Fibroblast of pulmonary artery (primary cell): ENCODE measurements at regions not wholly inside any gene's neighbourhood (a gene's known extent, or its start where the extent isn't known, plus 50 kb on each side); places are given as distances from the start of the nearest gene placed in this dataset.

Source experiments
- DNase-seq: peaks from one replicate; pipeline ENCODE4 v3.0.0-alpha.2; 2010; ENCODE audit warnings: low read depth
- H3K4me3 ChIP-seq: replicated peaks from 2 replicates; pipeline ENCODE4 v1.5.1; 2011; ENCODE audit warnings: low read depth, mild to moderate bottlenecking, control low read depth, low read length, moderate library complexity
- TF ChIP-seq, protein P1 (sequence below): IDR thresholded peaks from 2 replicates; pipeline ENCODE4 v1.5.1; 2011; ENCODE audit warnings: mild to moderate bottlenecking, control low read depth, low read length, inconsistent platforms; ENCODE audit errors: missing control alignments

DNA sequence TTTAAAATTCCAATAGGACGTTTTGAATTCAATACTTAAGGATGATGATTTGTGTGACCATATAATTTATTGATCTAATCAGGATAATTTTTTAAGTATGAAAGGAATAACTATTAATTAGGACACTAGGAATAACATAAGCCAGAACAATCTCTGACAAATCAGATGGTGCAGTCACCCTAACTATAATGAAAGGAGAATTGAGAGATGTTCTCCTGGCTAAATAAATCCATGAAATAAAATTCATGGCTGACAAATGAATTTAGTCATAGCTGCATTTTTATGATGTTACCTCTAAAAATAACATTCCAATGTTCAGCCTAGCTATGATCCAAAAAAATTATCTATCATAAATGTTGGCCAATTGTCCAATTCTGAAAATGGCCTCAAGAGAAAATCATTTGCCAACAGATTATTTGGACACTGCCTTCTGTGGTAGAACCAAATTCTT lies 190.6 kb upstream of the NEIL3 start:
- peak; percentile 69 for DNase-seq
- no peak overlapping the region for H3K4me3 ChIP-seq
- TF ChIP-seq, protein P1, sequence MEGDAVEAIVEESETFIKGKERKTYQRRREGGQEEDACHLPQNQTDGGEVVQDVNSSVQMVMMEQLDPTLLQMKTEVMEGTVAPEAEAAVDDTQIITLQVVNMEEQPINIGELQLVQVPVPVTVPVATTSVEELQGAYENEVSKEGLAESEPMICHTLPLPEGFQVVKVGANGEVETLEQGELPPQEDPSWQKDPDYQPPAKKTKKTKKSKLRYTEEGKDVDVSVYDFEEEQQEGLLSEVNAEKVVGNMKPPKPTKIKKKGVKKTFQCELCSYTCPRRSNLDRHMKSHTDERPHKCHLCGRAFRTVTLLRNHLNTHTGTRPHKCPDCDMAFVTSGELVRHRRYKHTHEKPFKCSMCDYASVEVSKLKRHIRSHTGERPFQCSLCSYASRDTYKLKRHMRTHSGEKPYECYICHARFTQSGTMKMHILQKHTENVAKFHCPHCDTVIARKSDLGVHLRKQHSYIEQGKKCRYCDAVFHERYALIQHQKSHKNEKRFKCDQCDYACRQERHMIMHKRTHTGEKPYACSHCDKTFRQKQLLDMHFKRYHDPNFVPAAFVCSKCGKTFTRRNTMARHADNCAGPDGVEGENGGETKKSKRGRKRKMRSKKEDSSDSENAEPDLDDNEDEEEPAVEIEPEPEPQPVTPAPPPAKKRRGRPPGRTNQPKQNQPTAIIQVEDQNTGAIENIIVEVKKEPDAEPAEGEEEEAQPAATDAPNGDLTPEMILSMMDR, result no peak

DNA sequence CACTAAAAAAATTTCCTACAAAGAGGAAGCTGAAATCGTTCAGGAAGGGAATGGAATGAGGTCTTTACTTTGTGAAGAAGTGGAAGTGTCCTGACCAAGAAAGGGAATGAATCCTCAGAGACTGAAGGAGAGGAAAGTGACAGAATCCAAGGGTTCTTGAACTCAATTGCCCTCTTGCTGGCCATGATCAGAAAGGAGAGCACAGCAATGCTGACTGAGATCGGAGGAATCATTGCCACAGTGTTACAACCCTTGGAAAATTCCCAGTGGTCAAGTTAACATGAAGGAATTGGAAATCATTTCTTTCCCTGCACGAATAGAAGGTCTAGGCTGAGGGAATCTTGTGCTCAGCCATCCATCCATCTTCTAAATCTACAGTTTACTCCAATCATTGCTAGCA lies 190.0 kb upstream of the NEIL3 start:
- DNase-seq, result no peak
- TF ChIP-seq, protein P1, result no peak
- no peak overlapping the region for H3K4me3 ChIP-seq

DNA sequence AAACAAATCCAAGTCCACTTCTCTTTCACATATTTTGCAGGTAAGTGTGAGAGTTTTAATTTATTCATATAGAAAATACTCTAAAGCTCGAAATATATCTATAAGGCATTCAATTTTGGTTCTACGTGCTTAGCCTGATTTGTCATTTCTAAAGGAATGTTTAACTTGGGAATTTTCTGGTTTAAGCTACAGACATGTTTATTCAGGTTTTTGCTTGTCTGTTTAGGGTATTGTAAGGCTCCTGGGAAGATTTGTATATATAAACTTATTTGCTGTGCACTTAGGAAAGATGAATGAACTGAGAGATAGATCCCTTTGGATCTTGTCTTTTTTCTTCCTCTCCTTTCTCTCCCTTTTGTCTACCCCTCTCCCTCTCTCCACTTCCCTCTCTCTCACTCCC lies 185.9 kb upstream of the NEIL3 start:
- DNase-seq, result no peak
- TF ChIP-seq, protein P1, result no peak
- H3K4me3 ChIP-seq, result no peak overlapping the region

DNA sequence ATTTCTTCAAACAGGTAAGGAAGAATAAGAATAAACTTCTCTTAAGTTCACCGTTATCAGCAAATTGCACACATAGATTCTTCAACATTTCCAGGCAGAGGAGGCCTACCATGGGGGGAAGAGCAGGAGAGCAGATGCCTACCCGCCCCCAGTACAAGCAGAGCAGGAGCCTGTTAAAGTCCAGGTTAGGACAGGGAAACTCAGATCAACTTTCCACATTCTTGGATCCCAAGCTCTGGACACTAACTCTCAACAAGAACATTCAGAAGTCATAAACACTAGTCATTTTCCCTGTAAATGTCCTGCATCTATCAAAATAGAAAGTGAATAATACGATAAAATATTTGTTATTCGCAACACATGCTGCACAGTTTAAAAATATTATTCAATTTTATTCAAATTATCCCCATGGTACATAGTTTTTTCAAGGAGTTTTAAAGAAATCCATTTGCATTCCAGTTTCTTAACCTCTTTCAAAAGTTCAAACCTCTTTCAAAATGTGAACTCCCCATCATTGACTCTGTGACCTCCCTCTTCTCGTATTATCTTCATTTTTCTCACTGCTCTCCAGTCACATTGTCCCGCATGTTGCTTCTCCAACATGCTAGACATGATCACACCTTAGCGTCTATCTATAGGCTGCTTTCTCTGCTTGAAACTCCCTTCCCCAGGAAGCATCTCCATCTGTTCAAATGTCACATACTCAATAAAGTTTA lies 185.2 kb upstream of the NEIL3 start:
- H3K4me3 ChIP-seq, result no peak overlapping the region
- TF ChIP-seq, protein P1, result no peak
- DNase-seq, result no peak

DNA sequence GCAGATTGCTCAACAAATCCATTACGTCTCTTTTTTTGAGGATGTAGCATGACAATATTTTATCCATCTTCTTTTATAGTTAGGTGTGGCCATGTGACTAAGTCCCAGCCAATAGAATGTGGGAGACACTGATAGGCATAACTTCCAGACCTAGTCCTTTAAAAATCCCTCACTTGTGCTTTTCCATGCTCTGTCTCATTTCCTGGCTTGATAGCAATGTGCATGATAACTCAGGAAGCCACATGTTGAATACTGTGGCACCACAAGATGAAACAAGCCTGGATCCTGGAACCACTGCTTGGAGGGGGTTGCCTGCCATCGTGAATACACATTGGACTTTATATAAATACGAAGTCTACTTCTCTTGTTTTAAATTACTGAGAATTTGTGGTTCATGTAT lies 184.0 kb upstream of the NEIL3 start:
- peak; percentile 16 for DNase-seq
- TF ChIP-seq, protein P1, result no peak

DNA sequence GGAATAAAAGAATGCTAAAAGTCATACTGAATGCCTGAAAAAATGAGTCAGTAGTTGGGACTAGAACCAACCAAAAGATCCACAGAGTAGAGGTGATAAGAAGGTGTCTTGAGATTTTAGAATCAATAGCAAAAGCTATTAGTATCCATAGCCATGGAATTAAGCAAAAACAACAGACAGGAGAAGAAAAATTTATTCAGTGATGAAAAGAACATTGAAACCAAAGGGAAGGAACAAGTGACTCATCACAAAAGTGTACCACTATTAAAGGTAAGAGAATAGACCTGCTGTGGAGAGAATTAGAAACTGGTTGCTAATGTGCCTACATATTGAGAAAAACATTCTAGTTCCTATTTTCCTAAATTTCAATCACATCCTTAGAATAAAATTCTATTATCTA lies 182.0 kb upstream of the NEIL3 start:
- DNase-seq, result peak; percentile 34
- H3K4me3 ChIP-seq, result no peak overlapping the region
- TF ChIP-seq, protein P1, result no peak

More for the DNA sequence above, 184.0 kb upstream of the NEIL3 start:
- H3K4me3 ChIP-seq, result no peak overlapping the region

DNA sequence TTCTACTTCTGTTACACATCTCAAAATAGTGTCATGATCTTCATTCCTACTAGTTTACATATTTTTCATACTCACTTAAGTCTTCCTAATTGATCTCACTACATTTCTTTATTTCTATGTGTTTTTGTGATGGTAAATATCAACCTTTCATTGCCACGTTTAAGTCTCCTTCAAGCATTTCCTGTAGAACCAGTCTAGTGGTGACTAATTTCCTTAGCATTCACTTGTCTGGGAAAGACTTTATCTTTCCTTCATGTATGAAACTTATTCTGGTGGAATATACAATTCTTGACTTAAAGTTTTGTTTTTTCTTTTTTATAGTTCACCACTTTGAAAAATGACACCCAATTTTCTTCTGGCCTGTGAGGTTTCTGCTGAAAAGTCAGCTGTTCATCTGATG lies 181.4 kb upstream of the NEIL3 start:
- TF ChIP-seq, protein P1, result no peak
- H3K4me3 ChIP-seq, result no peak overlapping the region
- peak; percentile 84 for DNase-seq
